ENCODE measurements at regions not wholly inside any gene's neighbourhood (a gene's known extent, or its start where the extent isn't known, plus 50 kb on each side); places are given as distances from the start of the nearest gene placed in this dataset.

- TF ChIP-seq, protein P1, sequence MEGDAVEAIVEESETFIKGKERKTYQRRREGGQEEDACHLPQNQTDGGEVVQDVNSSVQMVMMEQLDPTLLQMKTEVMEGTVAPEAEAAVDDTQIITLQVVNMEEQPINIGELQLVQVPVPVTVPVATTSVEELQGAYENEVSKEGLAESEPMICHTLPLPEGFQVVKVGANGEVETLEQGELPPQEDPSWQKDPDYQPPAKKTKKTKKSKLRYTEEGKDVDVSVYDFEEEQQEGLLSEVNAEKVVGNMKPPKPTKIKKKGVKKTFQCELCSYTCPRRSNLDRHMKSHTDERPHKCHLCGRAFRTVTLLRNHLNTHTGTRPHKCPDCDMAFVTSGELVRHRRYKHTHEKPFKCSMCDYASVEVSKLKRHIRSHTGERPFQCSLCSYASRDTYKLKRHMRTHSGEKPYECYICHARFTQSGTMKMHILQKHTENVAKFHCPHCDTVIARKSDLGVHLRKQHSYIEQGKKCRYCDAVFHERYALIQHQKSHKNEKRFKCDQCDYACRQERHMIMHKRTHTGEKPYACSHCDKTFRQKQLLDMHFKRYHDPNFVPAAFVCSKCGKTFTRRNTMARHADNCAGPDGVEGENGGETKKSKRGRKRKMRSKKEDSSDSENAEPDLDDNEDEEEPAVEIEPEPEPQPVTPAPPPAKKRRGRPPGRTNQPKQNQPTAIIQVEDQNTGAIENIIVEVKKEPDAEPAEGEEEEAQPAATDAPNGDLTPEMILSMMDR (IDR thresholded peaks at IDR 0.05), result no peak
- no peak for TF ChIP-seq POLR2A (IDR thresholded peaks at IDR 0.05)
Measured at GRCh38 chr10:121281576-121281975, 316.7 kb downstream of the FGFR2 start.

Measured in thyroid gland (tissue), 4 donors.